ENCODE measurements at regions not wholly inside any gene's neighbourhood (a gene's known extent, or its start where the extent isn't known, plus 50 kb on each side); places are given as distances from the start of the nearest gene placed in this dataset.
"Not testable (repeated sequence)": the region's sequence is repeated elsewhere in the genome, so short reads cannot be mapped to it uniquely, and the experiment has no call there.

DNA sequence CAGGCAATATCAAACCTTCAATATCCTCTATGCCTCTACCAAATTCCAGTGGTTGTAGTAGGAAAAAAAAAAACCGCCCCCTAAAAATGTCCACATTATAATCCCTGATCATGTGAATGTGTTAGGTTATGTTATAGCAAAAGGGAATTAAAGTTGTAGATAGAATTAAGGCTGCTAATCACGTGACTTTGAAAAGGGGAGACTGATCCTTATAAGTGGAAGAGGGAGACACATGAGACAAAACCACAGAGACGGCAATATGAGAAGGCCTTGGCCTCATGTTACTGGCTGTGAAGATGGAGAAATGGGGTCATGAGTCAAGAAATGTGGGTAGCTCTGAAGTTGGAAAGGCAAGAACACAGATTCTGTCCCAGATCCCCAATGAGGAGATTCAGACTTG lies 1711.3 kb downstream of the KHDRBS2 start:
- DNase-seq (ENCODE audit: low read depth in 2 of 2); H3K4me3 ChIP-seq (replicated peaks in 1 of 2; ENCODE audit: low read depth in 2 of 2, low read length in 2 of 2): not testable (repeated sequence)

DNA sequence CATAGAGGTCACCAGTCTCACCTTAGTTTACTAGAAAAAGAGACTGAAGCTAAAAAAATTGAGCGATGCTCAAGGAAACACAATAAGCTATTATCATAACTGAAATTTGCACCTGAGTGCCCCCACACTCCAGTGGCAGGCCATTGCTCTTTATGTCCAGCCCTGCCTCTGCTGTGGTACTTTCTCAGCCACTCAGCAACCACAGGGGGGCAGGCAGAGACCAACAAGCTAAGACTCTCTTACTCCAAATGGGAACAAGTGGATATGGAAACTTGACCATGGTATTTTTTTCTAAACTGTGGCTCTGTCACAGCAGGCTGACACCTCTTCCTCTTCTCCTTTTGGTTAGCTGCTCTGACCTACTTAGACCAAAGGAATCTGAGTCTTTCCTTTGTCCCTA lies 1713.4 kb downstream of the KHDRBS2 start:
- not testable (repeated sequence) for H3K4me3 ChIP-seq (replicated peaks in 1 of 2; ENCODE audit: low read depth in 2 of 2, low read length in 2 of 2)
- TF ChIP-seq, protein P1, sequence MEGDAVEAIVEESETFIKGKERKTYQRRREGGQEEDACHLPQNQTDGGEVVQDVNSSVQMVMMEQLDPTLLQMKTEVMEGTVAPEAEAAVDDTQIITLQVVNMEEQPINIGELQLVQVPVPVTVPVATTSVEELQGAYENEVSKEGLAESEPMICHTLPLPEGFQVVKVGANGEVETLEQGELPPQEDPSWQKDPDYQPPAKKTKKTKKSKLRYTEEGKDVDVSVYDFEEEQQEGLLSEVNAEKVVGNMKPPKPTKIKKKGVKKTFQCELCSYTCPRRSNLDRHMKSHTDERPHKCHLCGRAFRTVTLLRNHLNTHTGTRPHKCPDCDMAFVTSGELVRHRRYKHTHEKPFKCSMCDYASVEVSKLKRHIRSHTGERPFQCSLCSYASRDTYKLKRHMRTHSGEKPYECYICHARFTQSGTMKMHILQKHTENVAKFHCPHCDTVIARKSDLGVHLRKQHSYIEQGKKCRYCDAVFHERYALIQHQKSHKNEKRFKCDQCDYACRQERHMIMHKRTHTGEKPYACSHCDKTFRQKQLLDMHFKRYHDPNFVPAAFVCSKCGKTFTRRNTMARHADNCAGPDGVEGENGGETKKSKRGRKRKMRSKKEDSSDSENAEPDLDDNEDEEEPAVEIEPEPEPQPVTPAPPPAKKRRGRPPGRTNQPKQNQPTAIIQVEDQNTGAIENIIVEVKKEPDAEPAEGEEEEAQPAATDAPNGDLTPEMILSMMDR (IDR thresholded peaks at IDR 0.05; ENCODE audit: low read depth, low read length): peak; percentile 13
- peak; percentile 26 to 31 for DNase-seq (ENCODE audit: low read depth in 2 of 2)

DNA sequence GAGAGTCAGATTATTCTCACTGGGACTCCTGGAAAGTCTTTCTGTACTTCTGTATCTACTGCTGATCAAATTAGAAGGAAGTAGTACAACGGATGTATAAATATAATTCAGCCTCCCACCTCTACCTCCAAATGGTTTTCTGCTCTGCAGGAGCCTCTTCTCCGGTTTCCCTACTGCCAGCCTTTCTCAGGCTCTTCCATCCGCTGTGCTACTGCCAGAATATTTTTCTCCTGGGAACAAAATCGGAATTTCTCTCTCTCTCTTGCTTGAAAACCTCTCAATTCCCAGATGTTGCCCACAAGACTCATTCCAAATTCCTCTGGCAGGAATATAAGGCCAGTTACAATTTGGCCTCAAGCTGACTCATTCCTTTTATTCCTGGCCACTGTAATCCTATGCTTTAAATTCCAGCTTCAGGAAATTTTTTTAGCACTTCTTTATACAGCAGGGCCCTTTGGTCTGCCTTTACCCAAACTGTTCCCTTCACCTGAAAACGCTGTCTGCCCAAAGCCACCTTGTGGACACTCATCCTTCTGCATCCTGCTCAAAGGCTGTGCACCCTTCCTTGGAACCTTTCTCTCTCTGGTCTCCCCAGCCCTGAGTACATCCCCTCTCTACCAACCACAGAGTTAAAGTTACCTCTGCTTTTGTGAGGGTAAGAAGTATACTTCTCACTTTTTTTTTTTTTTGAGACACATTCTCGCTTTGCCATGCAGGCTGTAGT lies 1714.6 kb downstream of the KHDRBS2 start:
- peak; percentile 41 to 62 for DNase-seq (ENCODE audit: low read depth in 2 of 2)
- not testable (repeated sequence) for H3K4me3 ChIP-seq (replicated peaks in 1 of 2; ENCODE audit: low read depth in 2 of 2, low read length in 2 of 2)
- TF ChIP-seq, protein P1 (IDR thresholded peaks at IDR 0.05; ENCODE audit: low read depth, low read length): peak; percentile 2

DNA sequence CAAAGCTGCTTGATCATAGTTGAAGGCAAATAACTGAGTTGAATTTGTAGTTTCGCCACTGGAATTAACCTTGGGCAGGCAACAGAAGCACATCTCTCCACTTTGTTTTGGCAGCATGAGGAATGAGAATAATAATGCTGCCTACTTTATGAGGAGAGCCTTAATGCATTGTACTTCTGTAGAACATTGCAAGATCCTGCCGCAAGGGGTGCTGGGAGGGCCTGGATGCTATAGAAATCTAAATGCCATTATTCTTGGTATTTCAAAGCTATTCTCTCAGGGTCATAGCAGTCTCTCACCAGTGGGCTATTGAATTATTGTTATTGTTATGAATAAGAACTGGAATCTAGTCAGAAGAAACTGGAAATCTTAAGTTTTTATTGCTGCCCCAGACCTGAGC lies 1715.4 kb downstream of the KHDRBS2 start:
- DNase-seq (ENCODE audit: low read depth in 2 of 2); H3K4me3 ChIP-seq (replicated peaks in 1 of 2; ENCODE audit: low read depth in 2 of 2, low read length in 2 of 2): not testable (repeated sequence)

DNA sequence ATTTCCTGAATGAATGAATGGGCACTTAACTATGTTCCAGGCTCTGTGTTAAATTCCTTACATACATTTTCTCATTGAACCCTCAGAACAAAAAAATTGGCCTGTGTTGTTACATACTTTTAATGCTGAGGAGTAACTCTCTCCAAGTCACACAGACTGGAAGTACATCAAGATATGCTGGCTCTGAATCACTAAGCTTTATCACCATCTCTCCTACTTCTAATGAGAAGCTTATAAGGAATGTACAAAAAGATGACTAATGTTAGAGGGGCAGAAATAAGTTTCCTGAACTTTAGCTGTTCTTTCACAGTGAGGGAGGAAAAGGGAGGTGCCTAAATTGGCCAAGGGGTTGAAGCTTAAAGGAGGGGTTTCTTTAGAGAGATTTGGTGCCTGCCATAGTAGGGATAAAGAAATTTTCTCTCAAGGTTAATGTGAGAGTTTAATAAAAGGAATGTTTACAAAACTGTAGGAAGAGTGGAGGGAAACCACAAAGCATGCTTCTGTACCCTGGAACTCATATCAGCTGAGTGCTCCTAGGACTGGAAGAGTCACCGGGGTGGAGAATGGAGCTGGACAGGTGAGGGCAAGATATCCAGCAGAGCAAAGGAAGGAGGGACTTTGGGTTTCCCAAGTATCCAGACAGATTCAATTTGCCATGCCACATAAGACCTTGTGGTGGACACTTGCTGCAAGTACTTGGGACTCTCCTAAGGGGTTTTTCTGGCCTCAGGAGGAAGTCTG lies 1718.4 kb downstream of the KHDRBS2 start:
- peak; percentile 61 to 73 for DNase-seq (ENCODE audit: low read depth in 2 of 2)
- not testable (repeated sequence) for H3K4me3 ChIP-seq (replicated peaks in 1 of 2; ENCODE audit: low read depth in 2 of 2, low read length in 2 of 2)

DNA sequence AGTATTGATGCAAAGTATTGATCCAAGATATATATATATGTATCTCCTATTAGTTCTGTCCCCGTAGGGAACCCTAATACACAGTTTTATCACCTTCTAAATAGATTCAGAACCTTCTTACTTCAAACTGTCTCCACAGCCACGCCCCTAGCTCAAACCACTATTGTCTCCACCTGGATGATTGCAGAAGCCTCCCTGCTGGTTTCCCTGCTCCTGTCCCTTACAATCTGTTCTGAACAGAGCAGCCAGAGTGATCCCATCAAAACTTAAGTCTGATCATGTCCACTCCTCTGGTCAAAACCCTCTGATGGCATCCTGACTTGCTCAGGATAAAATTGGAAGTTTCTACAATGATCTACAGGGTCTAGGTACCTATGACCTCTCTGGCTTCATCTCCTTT lies 1719.6 kb downstream of the KHDRBS2 start:
- not testable (repeated sequence) for H3K4me3 ChIP-seq (replicated peaks in 1 of 2; ENCODE audit: low read depth in 2 of 2, low read length in 2 of 2); DNase-seq (ENCODE audit: low read depth in 2 of 2)

DNA sequence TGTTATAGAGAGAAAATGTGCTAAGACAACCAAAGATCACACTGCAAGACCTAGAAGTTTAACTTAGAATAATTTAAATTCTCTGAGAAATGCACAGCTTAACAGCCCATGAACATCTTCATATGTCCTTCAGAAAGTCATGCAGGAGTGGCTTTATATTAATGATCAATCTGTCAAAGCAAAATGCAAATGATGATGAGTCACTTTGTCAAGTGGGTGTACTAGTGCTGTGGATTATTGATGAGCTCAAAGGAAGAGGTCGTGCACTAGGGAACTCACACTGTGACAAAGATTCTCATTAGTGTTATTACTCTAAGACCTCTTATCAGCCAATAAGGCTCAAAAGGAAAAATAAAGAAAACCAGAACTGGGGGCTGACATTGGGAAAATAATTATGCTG lies 1726.3 kb downstream of the KHDRBS2 start:
- H3K4me3 ChIP-seq (replicated peaks in 1 of 2; ENCODE audit: low read depth in 2 of 2, low read length in 2 of 2); DNase-seq (ENCODE audit: low read depth in 2 of 2): not testable (repeated sequence)

DNA sequence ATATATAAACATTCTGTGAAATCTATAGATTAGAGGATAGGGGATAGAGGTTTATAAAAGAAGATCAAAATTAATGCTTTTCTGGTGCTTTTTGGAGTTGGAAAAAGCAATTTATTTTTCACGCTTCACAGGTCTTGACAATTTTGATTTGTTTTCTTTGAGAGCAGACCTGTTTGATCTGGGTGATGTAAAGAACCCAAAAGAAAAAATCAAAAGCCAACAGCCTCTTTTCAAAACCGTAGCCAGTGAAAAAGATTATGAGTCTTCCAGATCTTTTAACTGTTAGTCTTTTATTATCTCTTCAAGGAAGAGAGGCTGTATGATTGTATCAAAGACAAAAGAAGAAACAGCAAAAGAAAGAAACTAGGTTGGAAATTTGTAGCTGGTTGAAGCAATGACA lies 1738.7 kb downstream of the KHDRBS2 start:
- not testable (repeated sequence) for DNase-seq (ENCODE audit: low read depth in 2 of 2)

DNA sequence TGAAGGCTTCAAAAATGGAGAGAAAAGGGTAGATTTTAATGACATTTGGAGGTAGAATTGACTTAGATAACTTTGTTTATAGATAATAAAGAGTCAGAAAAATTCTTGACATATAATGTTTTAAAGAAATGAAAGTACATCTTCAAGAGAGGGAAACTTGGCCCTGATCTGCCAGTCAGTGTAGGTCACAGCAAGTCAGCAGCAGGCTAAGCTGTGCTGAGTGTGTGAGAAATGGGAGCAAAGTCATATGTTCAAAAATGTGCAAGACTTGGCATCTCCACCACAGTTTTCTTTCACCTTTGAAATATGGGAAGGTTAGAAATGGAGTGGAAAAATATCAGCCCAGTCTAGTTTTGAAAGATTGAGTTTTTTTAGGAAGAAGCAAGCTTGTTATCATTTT lies 1761.3 kb downstream of the KHDRBS2 start:
- not testable (repeated sequence) for H3K4me3 ChIP-seq (replicated peaks in 1 of 2; ENCODE audit: low read depth in 2 of 2, low read length in 2 of 2); DNase-seq (ENCODE audit: low read depth in 2 of 2)

More for the DNA sequence above, 1738.7 kb downstream of the KHDRBS2 start:
- not testable (repeated sequence) for H3K4me3 ChIP-seq (replicated peaks in 1 of 2; ENCODE audit: low read depth in 2 of 2, low read length in 2 of 2)

DNA sequence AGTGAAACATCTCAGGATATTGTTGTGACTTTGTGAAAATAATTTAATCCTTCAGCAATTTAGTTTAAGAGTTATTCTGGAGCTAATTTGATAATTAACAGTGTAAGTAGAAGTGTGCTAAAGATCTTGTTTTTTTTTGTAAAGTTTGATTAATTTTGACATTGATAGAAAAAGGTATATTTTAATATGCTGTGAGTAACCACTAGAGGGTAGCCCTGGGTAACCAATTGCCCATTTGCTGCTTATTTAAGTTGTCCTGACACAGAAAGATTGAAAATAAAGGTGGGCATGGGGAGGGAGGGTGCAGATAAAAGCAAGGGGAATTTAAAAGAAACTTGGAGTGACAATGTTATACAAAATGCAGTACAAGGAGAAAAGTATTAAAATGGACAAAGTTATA lies 1808.3 kb downstream of the KHDRBS2 start:
- DNase-seq (ENCODE audit: low read depth in 2 of 2): peak; percentile 0 to 8

DNA sequence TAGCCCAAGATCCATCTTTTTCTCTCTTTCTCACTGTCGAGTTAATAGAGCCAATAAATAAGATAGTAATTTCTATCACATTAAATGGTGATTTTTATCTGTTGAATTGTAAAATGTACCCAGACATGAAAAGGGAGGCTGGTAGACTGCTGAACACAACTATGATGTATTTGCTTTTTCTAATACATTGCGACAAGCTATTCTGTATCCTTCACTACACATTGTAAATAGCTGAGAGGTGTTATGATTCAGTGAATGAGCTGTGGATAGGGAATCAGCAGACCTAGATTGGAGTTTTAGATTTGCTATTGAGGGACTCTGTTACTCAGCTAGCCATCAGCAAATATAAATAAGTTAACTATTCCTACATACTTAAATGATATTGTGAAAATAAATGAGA lies 1812.2 kb downstream of the KHDRBS2 start:
- DNase-seq (ENCODE audit: low read depth in 2 of 2); H3K4me3 ChIP-seq (replicated peaks in 1 of 2; ENCODE audit: low read depth in 2 of 2, low read length in 2 of 2): not testable (repeated sequence)

More for the DNA sequence above, 1808.3 kb downstream of the KHDRBS2 start:
- H3K4me3 ChIP-seq (replicated peaks in 1 of 2; ENCODE audit: low read depth in 2 of 2, low read length in 2 of 2): not testable (repeated sequence)

DNA sequence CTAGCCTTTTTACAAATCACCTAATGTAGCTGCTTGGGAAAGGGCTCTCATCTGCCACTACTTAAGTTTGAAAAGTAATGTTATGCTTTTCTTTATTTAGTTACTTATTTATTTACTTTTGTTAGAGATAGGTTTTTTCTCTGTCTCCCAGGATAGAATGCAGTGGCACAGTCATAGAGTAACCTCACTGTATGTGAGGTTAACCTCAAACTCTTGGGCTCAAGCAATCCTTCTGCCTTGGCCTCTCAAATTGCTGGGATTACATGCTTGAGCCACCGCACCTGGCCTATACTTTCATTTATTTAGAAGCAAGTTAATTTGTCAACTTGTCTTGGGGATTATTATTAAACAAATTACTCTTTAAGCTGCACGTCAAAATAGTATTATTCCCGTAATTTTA lies 1814.6 kb downstream of the KHDRBS2 start:
- H3K4me3 ChIP-seq (replicated peaks in 1 of 2; ENCODE audit: low read depth in 2 of 2, low read length in 2 of 2); DNase-seq (ENCODE audit: low read depth in 2 of 2): not testable (repeated sequence)

DNA sequence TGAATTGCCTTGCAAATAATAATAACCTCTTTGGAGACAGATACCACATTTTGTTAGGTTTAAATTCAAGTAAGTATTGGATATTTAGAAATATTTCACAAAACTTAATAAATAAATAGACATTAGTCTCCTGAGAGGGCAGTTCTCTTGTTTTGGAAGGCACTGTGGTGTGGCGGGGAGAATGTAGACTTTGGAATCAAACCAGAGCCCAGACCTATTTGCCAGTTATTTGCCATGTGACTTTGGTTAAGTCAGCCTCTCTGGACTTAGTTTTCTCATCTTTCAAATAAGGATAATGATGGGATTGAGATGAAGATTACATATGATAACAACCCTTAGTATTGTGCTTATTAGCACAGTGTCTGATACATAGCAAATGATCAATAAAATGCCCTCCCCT lies 1835.6 kb downstream of the KHDRBS2 start:
- not testable (repeated sequence) for DNase-seq (ENCODE audit: low read depth in 2 of 2); H3K4me3 ChIP-seq (replicated peaks in 1 of 2; ENCODE audit: low read depth in 2 of 2, low read length in 2 of 2)

DNA sequence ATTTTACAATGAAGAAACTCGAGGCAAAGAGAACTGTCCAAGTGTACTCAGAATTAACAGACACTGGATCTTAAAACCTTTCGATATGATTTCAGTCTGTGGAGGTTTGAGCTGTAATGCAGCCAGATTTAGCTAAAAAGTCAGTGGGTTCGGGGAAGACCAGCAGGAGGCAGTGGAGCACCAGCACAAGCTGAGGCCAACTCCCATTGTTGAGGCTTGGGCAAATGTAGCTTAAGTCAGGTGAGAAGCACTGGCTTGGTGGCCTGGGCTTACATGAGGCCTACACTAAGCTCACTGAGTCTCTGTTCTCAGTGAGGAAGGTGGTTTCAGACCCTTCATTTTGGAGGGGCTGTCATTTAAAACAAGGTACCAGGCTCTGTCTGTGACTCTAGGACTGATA lies 1841.5 kb downstream of the KHDRBS2 start:
- H3K4me3 ChIP-seq (replicated peaks in 1 of 2; ENCODE audit: low read depth in 2 of 2, low read length in 2 of 2); DNase-seq (ENCODE audit: low read depth in 2 of 2): not testable (repeated sequence)

DNA sequence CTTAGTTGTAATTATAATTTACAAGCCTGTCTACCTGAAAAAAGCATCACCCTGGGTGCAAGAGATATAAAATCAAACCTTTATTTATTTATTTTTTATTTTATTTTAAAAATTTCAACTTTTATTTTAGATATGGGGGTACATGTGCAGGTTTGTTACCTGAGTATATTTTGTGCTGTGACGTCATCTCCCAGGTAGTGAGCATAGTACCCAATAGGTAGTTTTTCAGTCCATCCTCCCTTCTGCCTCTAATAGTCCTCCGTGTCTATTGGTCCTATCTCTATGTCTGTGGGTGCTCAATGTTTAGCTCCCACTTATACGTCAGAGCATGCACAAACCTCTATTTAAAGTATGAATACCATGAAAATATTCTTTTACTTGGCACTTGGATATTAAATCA lies 1846.3 kb downstream of the KHDRBS2 start:
- DNase-seq (ENCODE audit: low read depth in 2 of 2); H3K4me3 ChIP-seq (replicated peaks in 1 of 2; ENCODE audit: low read depth in 2 of 2, low read length in 2 of 2): not testable (repeated sequence)

DNA sequence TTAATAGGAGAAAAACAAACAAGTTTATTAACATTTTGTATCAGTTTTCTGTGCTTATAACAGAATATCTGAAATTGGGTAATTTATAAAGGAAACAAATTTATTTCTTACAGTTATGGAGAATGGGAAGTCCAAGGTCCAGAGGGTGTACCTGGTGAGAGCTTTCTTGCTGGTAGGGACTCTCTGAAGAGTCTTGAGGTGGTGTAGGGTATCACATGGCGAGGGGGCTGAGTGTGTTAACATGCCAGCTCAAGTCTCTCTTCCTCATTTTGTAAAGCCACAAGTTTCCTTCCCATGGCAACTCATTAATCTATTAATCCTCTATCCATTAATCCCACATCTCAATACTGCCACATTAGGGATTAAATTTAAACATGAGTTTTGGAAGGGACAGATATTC lies 1863.3 kb downstream of the KHDRBS2 start:
- DNase-seq (ENCODE audit: low read depth in 2 of 2); H3K4me3 ChIP-seq (replicated peaks in 1 of 2; ENCODE audit: low read depth in 2 of 2, low read length in 2 of 2): not testable (repeated sequence)

All from cardiac fibroblast (primary cell).